ENCODE measurements at regions not wholly inside any gene's neighbourhood (a gene's known extent, or its start where the extent isn't known, plus 50 kb on each side); places are given as distances from the start of the nearest gene placed in this dataset.

- no peaks in the 10 kb centered on the region; the same call in 2 of the 3 replicates for H3K9me3 ChIP-seq (replicated peaks; ENCODE audit: control insufficient read depth, insufficient read depth, low read length)
- H3K79me2 ChIP-seq (ENCODE audit: control insufficient read depth, insufficient read depth, low read length), result no peaks in the 10 kb centered on the region
- H3K4me3 ChIP-seq, result no peak overlapping the region
- ChIA-PET CTCF (interaction anchor here (2.1 kb wide), 1 partner anchor 245 kb away, joined by 6 read pairs; no protein-coding TSS in a partner anchor), SMC1A (ENCODE audit: uncharacterized antibody, unreplicated experiment) (interaction anchor here (0.7 to 12.2 kb wide), 6 partner anchors 14 to 224 kb away, joined by 3 to 112 read pairs (median 4); no protein-coding TSS in a partner anchor), POLR2A (interaction anchor here (0.9 to 1.8 kb wide), 2 partner anchors 12 to 14 kb away, joined by 3 to 7 read pairs; no protein-coding TSS in a partner anchor), RAD21 (ENCODE audit: unreplicated experiment) (interaction anchor here (2.6 kb wide), 1 partner anchor 50 kb away, joined by 15 read pairs; no protein-coding TSS in a partner anchor)
- TF ChIP-seq NBN (IDR thresholded peaks at IDR 0.05) (no peak), PAX8 (IDR thresholded peaks at IDR 0.05) (no peak), IRF3 (IDR thresholded peaks at IDR 0.05) (no peak), JUNB (IDR thresholded peaks at IDR 0.05) (no peak), EED (IDR thresholded peaks at IDR 0.05; ENCODE audit: low read depth) (no peak), SKIL (IDR thresholded peaks at IDR 0.05; ENCODE audit: low read depth, poor library complexity, severe bottlenecking) (no peak), PAX5 (IDR thresholded peaks at IDR 0.05; ENCODE audit: borderline replicate concordance, low read depth, low read length) (no peak), RFX5 (IDR thresholded peaks at IDR 0.05; ENCODE audit: low read depth, low read length) (no peak), CEBPB (IDR thresholded peaks at IDR 0.05; ENCODE audit: borderline replicate concordance in 1 of 2, low read depth in 2 of 2, low read length in 2 of 2) (no peak), NR2C1 (IDR thresholded peaks at IDR 0.05) (no peak), RB1 (IDR thresholded peaks at IDR 0.05; ENCODE audit: borderline replicate concordance) (no peak), CHD1 (IDR thresholded peaks at IDR 0.05; ENCODE audit: low read depth, low read length) (no peak), STAT3 (IDR thresholded peaks at IDR 0.05; ENCODE audit: low read depth, low read length) (no peak), CBFB (IDR thresholded peaks at IDR 0.05; ENCODE audit: low read depth) (no peak), FOXM1 (IDR thresholded peaks at IDR 0.05; ENCODE audit: low read depth, low read length) (no peak), MLLT1 (IDR thresholded peaks at IDR 0.05) (no peak), CREB1 (IDR thresholded peaks at IDR 0.05; ENCODE audit: low read depth) (no peak), ZBED1 (IDR thresholded peaks at IDR 0.05; ENCODE audit: borderline replicate concordance) (no peak)
- H3K4me2 ChIP-seq (ENCODE audit: control insufficient read depth, insufficient read depth), result no peak overlapping the region
- no peak overlapping the region for H3K9ac ChIP-seq (ENCODE audit: control insufficient read depth, insufficient read depth, low read length)
- no peaks in the 10 kb centered on the region for H3K4me1 ChIP-seq (ENCODE audit: control insufficient read depth, insufficient read depth, low read length)
- BruUV-seq (replicated peaks), result no TSS peak
- DNase-seq (ENCODE audit: low read depth, low spot score), result no peak
- intact Hi-C loops (cut with micrococcal nuclease; ENCODE audit: unreplicated experiment), result loop anchor here (5.0 kb wide), 1 partner anchor 211 kb away; no protein-coding TSS in a partner anchor
- in situ Hi-C loops (cut with MboI), result no loop called here
- H4K20me1 ChIP-seq (ENCODE audit: control insufficient read depth, insufficient read depth), result no peaks in the 10 kb centered on the region
- ATAC-seq, result no peak
- no peak overlapping the region for H2AFZ ChIP-seq (ENCODE audit: control insufficient read depth, low read depth, low read length)
- no peaks in the 10 kb centered on the region for H3K36me3 ChIP-seq (ENCODE audit: control insufficient read depth in 2 of 2, insufficient read depth in 2 of 2, low read length in 1 of 2)
- no peaks in the 10 kb centered on the region for H3K27me3 ChIP-seq (replicated peaks in 1 of 2; ENCODE audit: control insufficient read depth in 2 of 2, insufficient read depth in 2 of 2, low read length in 1 of 2)
- no peak overlapping the region for H3K27ac ChIP-seq (ENCODE audit: control insufficient read depth, insufficient read depth)
- FAIRE-seq, result no peak
- WGBS (ENCODE audit: insufficient coverage, insufficient replicate concordance, low lambda C conversion rate, missing lambda C conversion rate), result 47% methylated on average over 1 of the region's 1 CpG
Measured at GRCh38 chr14:58746261-58746660, 108.5 kb downstream of the DACT1 start.

Data from GM12878 (cell line).